ENCODE measurements at regions not wholly inside any gene's neighbourhood (a gene's known extent, or its start where the extent isn't known, plus 50 kb on each side); places are given as distances from the start of the nearest gene placed in this dataset.
A peak's percentile ranks its signal among the peaks of the same experiment; 100 is the strongest.
"Not testable (repeated sequence)": the region's sequence is repeated elsewhere in the genome, so short reads cannot be mapped to it uniquely, and the experiment has no call there.

- H3K9me3 ChIP-seq: peaks cover 0 to 35% of the 10 kb centered on the region in 2 donors
- H3K4me1 ChIP-seq; ATAC-seq; intact Hi-C loops (cut with DNase I); H3K36me3 ChIP-seq; H3K27me3 ChIP-seq; H3K4me3 ChIP-seq; H3K27ac ChIP-seq: not testable (repeated sequence)
- peak in 1 of 4 donors; percentile 24 for DNase-seq
Measured at GRCh38 chr21:10451274-10451673, 70.1 kb upstream of the TPTE start.

- H3K4me3 ChIP-seq; intact Hi-C loops (cut with DNase I); DNase-seq; H3K36me3 ChIP-seq; H3K27ac ChIP-seq; H3K27me3 ChIP-seq; ATAC-seq; H3K4me1 ChIP-seq: not testable (repeated sequence)
- peaks cover 0 to 22% of the 10 kb centered on the region in 2 donors for H3K9me3 ChIP-seq
Measured at GRCh38 chr21:10457765-10458164, 63.6 kb upstream of the TPTE start.

GRCh38 chr21:10460957-10461356 lies 60.4 kb upstream of the TPTE start:
- H3K27ac ChIP-seq; DNase-seq; ATAC-seq; H3K36me3 ChIP-seq; H3K27me3 ChIP-seq; intact Hi-C loops (cut with DNase I); H3K4me3 ChIP-seq; H3K4me1 ChIP-seq: not testable (repeated sequence)
- peaks cover 0 to 36% of the 10 kb centered on the region in 2 donors for H3K9me3 ChIP-seq

- H3K4me3 ChIP-seq; H3K27me3 ChIP-seq; H3K36me3 ChIP-seq; intact Hi-C loops (cut with DNase I); H3K4me1 ChIP-seq; H3K27ac ChIP-seq; ATAC-seq: not testable (repeated sequence)
- DNase-seq: peak in 1 of 4 donors; percentile 57
- H3K9me3 ChIP-seq: peaks cover 0 to 36% of the 10 kb centered on the region in 2 donors
Measured at GRCh38 chr21:10461445-10461844, 59.9 kb upstream of the TPTE start.

GRCh38 chr21:10463156-10463555 lies 58.2 kb upstream of the TPTE start:
- ATAC-seq: no peak

GRCh38 chr21:10464975-10465374 lies 56.4 kb upstream of the TPTE start:
- H3K9me3 ChIP-seq: peaks cover 0 to 37% of the 10 kb centered on the region in 2 donors
- H3K4me1 ChIP-seq: no peaks in the 10 kb centered on the region
- H3K36me3 ChIP-seq: no peaks in the 10 kb centered on the region
- no peaks in the 10 kb centered on the region for H3K27me3 ChIP-seq
- intact Hi-C loops (cut with DNase I): no loop called here
- DNase-seq (no peak), ATAC-seq (no peak)
- no peak overlapping the region for H3K27ac ChIP-seq
- H3K4me3 ChIP-seq: no peak overlapping the region
- TF ChIP-seq CTCF (IDR thresholded peaks at IDR 0.05): no peak

More at GRCh38 chr21:10463156-10463555, 58.2 kb upstream of the TPTE start:
- intact Hi-C loops (cut with DNase I): no loop called here
- no peak for DNase-seq
- Histone ChIP-seq H3K4me1 (no peaks in the 10 kb centered on the region), H3K9me3 (peaks cover 0 to 36% of the 10 kb centered on the region in 2 donors), H3K4me3 (no peak overlapping the region), H3K36me3 (no peaks in the 10 kb centered on the region), H3K27me3 (no peaks in the 10 kb centered on the region), H3K27ac (no peak overlapping the region)
- TF ChIP-seq CTCF (IDR thresholded peaks at IDR 0.05): no peak

- H3K27ac ChIP-seq; intact Hi-C loops (cut with DNase I); H3K4me3 ChIP-seq; H3K4me1 ChIP-seq; H3K27me3 ChIP-seq; H3K36me3 ChIP-seq: not testable (repeated sequence)
- peaks cover 0 to 36% of the 10 kb centered on the region in 2 donors for H3K9me3 ChIP-seq
- DNase-seq (peak in 2 of 4 donors; percentile 38 to 90), ATAC-seq (peak; percentile 28)
Measured at GRCh38 chr21:10465524-10466110, 55.8 kb upstream of the TPTE start.

GRCh38 chr21:10466200-10466599 lies 55.2 kb upstream of the TPTE start:
- Histone ChIP-seq H3K4me1 (no peaks in the 10 kb centered on the region), H3K27ac (no peak overlapping the region), H3K27me3 (no peaks in the 10 kb centered on the region), H3K4me3 (no peak overlapping the region), H3K9me3 (peaks cover 0 to 32% of the 10 kb centered on the region in 2 donors), H3K36me3 (no peaks in the 10 kb centered on the region)
- no peak for TF ChIP-seq CTCF (IDR thresholded peaks at IDR 0.05)
- ATAC-seq (no peak), DNase-seq (no peak)
- intact Hi-C loops (cut with DNase I): no loop called here

Data from left lung (tissue), 4 donors.